Retinal pigment epithelial cell (primary cell): ENCODE measurements at regions not wholly inside any gene's neighbourhood (a gene's known extent, or its start where the extent isn't known, plus 50 kb on each side); places are given as distances from the start of the nearest gene placed in this dataset.
A peak's percentile ranks its signal among the peaks of the same experiment; 100 is the strongest.
"Not testable (repeated sequence)": the region's sequence is repeated elsewhere in the genome, so short reads cannot be mapped to it uniquely, and the experiment has no call there.

Source experiments
- DNase-seq: peaks from one replicate; pipeline ENCODE4 v3.0.0-alpha.2; 2010; ENCODE audit warnings: low read depth
- H3K4me3 ChIP-seq: 2 replicates; pipeline ENCODE4 v1.5.1; 2011; ENCODE audit warnings: mild to moderate bottlenecking, low read length, control low read depth, moderate library complexity
- TF ChIP-seq, protein P1 (sequence below): conservative IDR thresholded peaks from 2 replicates; pipeline ENCODE4 v1.5.1; 2011; ENCODE audit warnings: low read depth, low read length, control low read depth, inconsistent platforms

DNA sequence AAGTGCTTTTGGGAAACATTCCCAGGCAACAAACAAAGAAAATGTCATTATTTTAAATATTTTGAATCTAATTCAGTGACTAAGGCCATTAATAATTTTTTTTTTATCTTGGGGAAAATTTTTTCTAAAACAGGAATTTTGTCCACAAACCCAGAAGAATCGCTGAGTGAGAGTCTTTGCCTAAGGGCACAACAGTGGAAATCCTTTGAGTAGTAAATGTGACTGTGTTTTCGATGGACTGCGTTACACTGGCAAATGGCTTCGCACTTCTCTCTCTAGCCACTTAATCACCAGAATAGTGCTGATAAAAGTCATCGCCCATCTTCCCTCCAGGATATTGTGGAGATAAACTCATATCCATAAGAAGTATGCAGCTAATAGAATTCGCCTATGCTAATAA is 430.3 kb upstream of the AKR1E2 start:
- H3K4me3 ChIP-seq, result no peak overlapping the region

DNA sequence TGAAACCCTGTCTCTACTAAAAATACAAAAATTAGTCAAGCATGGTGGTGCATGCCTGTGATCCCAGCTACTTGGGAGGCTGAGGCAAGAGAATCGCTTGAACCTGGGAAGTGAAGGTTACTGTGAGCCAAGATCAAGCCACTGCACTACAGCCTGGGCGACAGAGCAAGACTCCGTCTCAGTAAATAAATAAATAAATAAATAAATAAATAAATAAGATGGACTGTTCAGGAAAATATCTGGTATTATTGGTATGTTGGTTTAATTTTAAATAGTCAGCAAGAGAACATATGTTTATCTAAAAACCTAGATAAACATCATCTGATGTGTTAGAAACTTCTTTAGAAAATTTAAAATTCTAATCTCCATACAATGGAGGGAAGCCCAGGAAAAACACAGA is 431.6 kb upstream of the AKR1E2 start:
- not testable (repeated sequence) for DNase-seq, H3K4me3 ChIP-seq

More for the DNA sequence above, 430.3 kb upstream of the AKR1E2 start:
- TF ChIP-seq, protein P1, sequence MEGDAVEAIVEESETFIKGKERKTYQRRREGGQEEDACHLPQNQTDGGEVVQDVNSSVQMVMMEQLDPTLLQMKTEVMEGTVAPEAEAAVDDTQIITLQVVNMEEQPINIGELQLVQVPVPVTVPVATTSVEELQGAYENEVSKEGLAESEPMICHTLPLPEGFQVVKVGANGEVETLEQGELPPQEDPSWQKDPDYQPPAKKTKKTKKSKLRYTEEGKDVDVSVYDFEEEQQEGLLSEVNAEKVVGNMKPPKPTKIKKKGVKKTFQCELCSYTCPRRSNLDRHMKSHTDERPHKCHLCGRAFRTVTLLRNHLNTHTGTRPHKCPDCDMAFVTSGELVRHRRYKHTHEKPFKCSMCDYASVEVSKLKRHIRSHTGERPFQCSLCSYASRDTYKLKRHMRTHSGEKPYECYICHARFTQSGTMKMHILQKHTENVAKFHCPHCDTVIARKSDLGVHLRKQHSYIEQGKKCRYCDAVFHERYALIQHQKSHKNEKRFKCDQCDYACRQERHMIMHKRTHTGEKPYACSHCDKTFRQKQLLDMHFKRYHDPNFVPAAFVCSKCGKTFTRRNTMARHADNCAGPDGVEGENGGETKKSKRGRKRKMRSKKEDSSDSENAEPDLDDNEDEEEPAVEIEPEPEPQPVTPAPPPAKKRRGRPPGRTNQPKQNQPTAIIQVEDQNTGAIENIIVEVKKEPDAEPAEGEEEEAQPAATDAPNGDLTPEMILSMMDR, result no peak
- DNase-seq, result no peak

DNA sequence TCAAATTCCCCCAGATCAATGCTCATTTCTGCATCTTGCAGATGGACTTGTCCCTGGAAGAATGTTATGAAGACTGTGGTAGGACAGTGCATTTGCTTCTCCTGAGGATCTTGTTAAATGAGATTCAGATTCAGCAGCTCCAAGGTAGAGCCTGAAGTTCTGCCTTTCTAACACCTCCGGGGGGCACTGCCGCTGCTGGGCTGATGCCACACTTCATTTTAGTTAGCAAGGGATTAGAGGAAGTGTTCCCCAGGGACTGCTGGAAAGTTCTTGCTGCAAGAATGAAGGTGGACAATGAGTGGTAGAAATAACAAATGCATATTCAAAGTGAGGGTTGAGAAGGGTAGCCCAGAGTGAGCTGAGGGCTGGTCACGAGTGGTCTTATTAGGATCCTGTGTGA is 434.3 kb upstream of the AKR1E2 start:
- TF ChIP-seq, protein P1, result peak; percentile 43

DNA sequence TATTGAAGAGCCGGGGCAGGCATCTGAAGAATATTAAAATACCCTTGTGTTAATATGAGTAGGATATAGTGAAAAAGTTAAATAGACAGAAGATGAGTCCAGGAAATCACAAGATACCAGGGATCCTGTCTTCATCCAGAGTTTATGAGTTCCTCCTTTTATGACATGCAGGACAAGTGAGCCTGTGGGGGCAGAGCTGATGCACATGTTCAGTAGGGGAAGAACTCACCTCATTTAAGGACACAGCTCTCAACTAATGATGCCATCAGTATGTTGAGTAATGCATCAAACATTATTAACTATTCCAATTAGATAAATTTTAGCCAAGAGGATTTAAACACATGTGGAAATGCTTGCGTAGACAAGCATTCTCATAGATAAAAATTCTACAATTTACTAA is 435.8 kb upstream of the AKR1E2 start:
- TF ChIP-seq, protein P1, result no peak
- no peak overlapping the region for H3K4me3 ChIP-seq
- no peak for DNase-seq

More for the DNA sequence above, 434.3 kb upstream of the AKR1E2 start:
- DNase-seq, result no peak
- H3K4me3 ChIP-seq, result no peak overlapping the region

DNA sequence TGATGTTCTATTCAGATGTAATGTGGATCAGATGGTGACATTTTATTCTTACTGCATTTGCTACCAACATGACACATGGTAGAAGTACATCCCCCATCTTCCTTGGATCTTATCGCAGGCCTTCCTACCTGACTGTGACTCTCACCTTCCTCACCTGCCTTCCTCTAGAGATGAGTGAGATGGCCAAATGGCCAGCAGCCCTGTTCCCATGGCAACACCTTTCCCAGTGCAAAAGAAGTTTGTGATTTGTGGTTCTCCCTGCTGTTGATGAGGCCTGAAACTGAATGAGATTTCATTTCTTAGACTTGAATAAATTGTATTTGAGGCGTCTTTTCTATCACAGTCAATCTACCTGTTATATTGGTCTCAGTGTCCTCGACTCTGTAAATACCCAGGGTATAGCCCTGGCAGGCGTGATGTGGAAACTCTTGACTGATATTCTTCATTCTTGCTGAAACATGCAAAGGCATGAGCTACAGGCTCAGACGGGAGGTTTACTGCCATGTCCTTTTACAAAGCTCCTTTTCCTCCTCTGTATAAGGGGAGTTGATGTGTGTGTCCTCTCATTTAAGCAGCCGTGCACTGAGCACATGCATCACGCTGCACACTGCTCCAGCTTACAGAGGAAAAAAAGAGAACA is 440.7 kb upstream of the AKR1E2 start:
- TF ChIP-seq, protein P1, result no peak
- DNase-seq, result no peak
- no peak overlapping the region for H3K4me3 ChIP-seq

DNA sequence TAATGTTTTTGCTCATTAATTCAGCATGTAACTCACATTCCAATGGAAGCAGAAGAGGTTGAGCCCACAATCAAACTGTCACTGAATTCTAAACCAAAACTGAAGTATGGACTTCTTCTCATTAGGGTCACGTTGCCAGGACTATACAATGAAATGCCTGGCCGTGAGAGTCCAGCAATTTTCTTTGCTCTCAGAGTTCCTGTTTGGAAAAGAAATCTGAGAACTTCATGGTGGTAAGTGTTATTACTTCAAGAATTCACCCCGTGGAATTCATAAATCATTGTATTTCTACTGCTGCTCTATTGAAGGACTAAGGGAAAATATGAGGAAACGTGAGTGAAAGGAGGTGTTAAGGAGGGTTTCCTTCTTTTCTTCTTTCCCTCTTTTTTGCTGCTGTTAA is 441.8 kb upstream of the AKR1E2 start:
- no peak overlapping the region for H3K4me3 ChIP-seq
- DNase-seq, result no peak
- TF ChIP-seq, protein P1, result no peak

DNA sequence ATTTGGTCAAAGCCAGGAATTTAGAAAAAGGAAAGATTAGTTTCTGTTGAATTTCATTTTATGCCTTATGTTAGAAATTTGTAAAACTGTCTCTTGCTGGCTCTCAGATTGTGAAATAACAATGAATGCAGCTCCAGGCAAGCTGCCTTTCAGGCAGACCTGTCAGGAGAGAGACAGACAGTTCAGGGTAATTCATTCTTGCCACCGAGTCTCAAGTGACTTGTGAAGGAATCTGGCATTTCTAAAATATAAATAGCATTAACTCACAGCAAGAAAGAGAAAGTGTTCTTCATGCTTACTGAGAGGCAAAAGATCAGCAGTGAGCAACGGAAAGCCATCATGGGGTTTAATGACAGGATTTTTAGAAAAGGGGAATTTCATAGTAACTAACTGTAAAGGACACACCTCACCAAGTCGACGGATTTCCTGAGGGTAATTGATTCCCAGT is 442.3 kb upstream of the AKR1E2 start:
- H3K4me3 ChIP-seq, result no peak overlapping the region
- no peak for DNase-seq
- TF ChIP-seq, protein P1, result no peak
